DMS 273 (cell line): ENCODE measurements at regions not wholly inside any gene's neighbourhood (a gene's known extent, or its start where the extent isn't known, plus 50 kb on each side); places are given as distances from the start of the nearest gene placed in this dataset.
A peak's percentile ranks its signal among the peaks of the same experiment; 100 is the strongest.
"Not testable (repeated sequence)": the region's sequence is repeated elsewhere in the genome, so short reads cannot be mapped to it uniquely, and the experiment has no call there.

Experiments
- DNase-seq: peaks from one replicate; lab custom pipeline; 2025; ENCODE audit not compliant: unreplicated experiment; lab: John Stamatoyannopoulos, UW

DNA sequence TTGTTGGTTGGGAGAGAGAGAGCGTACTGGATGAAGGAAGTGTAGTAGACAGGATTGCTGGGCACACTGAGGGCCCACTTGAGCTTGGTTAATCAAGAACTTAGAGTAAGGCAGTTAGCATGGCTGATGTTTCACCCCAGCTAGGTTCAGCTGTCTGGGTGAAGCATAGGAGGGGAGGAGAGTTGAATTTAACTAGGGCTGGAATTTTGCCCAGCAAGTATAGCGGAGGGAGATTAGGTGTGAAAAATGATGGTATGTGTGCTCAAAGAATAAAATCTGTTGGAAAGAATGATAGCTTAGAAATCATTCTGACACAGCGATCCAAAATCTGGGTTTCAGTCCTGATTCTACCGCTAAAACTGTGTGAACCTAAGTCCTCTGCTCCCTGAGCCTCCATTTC, 461.5 kb upstream of the PROX1 start:
- DNase-seq, result no peak

- DNase-seq, result peak; percentile 48
Observed at GRCh38 chr1:213530611-213531320, 457.0 kb upstream of the PROX1 start.

DNA sequence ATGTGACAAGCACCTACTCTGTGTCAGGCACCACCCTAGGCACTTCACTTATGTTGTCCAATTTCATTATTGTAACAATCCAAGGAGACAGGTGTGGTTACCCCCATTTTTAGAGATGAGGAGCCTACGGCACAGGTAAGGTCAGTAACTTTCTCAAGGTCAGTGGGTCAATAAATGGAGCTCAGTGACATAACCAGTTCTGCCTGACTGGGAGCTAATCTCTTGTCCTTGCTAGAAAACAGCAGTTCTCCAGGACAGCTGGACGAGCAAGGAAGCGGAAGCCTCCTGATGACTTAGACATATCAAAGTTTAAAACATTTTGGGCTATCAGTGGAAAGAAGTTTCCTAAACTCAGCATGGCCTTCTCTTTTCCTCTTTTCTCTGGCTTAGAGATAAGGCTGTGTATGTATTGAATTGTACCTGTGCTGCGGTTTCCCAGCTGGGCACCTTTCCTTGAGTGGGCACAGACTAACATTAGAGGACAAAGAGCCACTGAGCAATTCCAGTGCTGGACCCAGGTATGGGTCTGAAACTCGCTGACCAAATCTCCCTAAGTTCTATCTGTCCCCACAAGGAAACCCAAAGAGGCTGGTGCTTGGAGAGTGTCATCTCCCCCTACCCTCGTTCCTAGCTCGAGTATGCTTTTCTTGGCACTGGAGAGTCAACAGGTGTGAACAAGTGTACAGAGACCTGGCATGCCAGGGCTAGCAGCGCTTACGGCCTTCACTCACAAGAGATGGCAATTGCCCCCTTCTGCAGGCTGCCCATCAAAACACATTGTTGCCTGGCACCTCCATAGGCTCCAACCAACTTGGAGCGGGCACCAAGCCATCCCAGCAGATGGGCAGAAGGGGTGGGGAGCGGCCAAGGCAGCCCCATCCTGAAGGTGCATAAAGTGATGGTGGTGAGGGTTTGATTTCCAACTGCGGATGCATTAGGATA, 456.1 kb upstream of the PROX1 start:
- DNase-seq, result peak; percentile 66

- DNase-seq, result no peak
Observed at GRCh38 chr1:213533125-213533524, 454.6 kb upstream of the PROX1 start.

DNA sequence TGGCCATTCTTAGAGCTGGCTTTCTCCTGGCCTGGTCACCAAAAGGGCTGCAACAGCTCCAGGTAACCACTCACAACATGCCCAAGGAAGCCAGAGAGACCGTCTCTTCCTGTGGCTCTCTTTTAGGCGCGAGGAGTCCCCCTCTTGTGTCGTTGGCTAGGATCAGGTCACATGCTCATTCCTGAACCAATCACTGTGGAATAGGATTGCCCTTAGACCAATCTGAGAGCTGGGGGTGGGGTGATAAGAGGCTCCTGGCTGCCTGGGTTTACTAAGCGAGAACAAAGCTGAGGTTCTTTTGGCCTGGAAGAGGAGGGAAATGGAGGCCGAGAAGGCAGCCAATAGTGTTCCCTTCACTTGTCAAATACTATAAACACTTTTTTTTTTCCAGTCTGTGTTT, 452.1 kb upstream of the PROX1 start:
- DNase-seq, result no peak

- DNase-seq, result no peak
Observed at GRCh38 chr1:213538251-213538650, 449.5 kb upstream of the PROX1 start.

DNA sequence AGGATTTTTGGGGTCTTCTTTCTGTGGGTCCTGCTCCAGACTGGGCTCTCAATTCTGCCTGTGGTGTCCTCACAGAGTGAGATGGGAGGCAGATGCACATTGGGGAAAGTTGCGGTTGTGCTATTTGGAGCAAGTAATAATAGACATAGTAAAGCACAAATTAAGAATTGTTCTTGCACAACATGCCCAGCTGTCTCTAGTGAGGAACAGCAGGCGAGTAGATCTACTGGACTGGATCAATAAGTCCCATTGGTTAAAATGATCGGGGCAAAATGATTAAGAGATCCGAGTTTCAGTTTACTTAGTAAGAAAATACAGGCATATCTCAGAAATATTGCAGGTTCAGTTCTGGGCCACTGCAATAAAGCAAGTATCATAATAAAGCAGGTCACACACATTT, 448.3 kb upstream of the PROX1 start:
- no peak for DNase-seq

DNA sequence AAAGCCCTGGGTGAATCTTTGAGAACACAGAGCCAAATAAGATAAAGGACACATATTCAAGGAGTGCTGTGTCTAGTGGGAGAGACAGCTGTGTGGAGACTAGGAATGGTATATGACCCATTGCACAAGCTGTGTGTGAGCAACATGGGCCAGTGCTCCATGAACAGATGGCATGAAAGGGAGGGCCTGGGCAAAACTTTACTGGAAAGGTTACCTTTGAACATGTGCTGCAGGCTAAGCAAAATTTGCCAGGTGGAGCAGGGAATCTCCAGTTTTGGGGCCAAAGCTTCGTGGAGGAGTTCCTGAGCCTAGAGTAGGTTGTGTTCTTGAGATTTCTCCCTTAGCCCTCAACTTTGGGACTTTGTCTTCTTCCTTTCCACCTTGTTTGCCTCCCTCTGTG, 446.1 kb upstream of the PROX1 start:
- peak; percentile 71 for DNase-seq

GRCh38 chr1:213545181-213545580, 442.6 kb upstream of the PROX1 start:
- not testable (repeated sequence) for DNase-seq

GRCh38 chr1:213549982-213550381, 437.8 kb upstream of the PROX1 start:
- DNase-seq, result no peak

DNA sequence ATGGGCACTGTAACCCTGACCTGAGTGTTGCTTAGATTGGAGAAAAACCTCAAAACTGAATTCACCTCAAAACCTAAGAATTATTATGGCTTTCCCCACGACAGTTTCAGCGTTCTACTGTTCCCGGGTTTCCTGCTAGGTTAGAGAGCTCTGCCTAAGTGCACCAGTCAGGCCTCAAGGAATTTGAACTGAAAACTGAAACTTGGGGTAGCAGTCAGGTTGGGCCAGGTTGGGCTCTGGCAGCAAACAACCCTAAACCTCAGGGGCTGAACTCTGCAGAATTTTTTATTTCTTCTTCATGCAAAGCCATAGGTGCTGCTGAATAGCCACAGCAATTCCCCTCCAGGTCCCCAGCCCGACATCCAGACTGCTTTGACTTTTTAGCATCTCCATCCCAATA, 437.0 kb upstream of the PROX1 start:
- DNase-seq, result no peak

DNA sequence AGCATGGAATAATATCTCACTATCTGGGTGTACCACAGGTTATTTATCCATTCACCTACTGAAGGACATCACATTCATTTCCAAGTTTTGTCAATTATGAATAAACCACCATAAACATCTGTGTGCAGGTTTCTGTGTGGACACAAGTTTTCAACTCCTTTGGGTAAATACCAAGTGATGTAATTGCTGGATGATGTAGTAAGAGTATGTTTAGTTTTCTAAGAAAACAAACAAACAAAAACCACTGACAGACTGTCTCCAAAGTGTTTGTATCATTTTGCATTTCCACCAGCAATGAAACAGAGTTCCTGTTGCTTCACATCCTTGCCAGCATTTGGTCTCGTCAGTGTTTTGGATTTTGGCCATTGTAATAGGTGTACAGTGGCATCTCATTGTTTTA, 435.7 kb upstream of the PROX1 start:
- no peak for DNase-seq

- DNase-seq, result no peak
Observed at GRCh38 chr1:213560226-213560625, 427.5 kb upstream of the PROX1 start.

GRCh38 chr1:213561870-213562269, 425.9 kb upstream of the PROX1 start:
- no peak for DNase-seq

DNA sequence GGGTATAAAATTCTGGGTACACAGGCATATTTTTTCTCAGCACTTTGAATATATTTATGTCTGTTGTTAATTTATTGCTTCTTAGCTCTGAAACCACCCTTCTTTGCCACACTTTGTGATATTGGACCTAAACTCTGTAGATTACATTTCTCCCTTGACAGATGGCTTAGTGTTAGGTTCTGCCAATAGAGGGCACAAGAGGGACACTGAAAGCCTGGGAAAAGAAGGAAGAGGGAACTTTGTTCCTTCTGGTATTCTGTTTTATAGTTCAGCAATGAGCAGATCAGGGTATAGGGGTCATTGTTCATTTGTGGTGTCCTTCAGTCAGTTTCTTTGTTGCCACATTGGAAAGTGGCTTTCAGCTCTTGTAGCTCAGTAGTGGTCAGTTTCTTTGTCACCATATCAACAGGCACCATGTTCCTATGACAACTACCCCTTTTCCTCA, 423.5 kb upstream of the PROX1 start:
- DNase-seq, result peak; percentile 62

DNA sequence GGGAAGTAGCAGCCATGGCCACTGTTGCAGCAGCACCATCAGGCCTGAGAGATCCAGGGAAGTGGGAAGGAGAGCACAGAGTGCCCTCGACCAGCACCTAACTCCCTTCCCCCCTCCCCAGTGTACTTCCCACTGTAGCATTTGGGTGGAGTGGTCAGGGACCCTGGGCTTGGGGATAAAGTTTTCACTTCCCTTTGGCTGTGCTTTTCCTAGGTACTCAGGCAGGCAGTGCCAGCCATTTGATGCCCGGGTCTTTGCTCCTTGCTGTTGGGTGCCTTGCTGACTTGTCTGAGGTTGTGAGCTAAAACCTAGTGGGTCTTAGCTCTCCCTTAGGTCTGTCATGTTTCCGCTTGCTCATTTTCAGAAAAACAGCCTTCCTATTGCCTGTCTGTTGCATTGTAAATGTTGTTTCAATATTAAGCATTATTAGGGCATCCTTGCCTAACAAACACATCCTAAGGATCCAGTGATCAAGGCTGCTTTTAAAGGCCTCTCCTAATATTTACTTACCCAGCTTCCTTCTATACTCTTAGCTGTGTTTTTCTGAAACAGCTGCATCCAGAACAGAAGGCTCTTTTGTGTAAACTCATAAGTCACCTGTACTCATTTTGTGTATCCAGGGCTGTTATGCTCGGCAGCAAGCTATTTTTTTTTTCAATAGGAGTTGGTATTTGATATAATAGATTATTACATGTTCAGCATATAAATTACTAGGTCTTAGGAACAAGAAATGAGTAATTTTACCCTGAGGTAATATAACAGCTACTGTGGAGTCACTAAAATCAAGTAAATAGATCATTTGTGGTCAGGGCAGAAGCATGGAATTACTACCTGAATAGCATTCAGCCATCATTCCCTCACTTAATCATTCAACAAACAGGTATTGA, 418.6 kb upstream of the PROX1 start:
- DNase-seq, result no peak

DNA sequence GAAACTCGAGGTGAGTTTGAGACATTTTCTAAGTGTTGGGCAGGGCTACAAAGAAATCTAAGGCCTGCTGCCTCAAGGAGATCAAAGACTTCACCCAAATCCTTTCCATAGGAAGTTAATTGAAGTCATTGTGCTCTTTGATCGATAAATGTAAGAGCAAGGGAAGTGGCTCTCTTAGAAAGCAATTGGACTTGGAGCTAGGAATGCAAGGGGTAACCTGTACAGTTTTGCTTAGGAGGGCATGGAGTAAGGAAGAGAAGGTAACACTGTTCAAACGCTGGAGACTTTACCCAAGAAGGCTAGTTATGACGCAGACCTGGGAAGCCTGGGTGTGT, 418.0 kb upstream of the PROX1 start:
- no peak for DNase-seq

DNA sequence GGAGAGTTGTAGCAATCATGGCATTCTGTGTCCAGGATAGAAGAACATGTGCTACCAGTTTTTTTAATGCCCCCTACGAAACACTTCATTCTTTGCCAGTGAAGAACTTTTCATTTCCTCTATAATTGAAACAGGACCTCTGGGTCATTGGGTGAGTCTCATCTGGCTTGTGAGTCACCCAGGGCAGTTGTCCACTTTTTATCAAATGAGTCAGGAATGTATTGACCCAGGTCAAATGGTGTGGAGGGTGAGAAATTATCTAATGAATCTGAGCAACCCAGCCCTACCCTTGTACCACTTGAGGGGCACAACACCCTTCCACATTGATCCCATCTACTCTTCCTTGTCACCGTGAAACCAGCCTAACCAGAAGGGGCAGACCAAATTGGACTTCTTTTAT, 417.3 kb upstream of the PROX1 start:
- no peak for DNase-seq

- no peak for DNase-seq
Observed at GRCh38 chr1:213571419-213571818, 416.4 kb upstream of the PROX1 start.

GRCh38 chr1:213571843-213572242, 415.9 kb upstream of the PROX1 start:
- no peak for DNase-seq

DNA sequence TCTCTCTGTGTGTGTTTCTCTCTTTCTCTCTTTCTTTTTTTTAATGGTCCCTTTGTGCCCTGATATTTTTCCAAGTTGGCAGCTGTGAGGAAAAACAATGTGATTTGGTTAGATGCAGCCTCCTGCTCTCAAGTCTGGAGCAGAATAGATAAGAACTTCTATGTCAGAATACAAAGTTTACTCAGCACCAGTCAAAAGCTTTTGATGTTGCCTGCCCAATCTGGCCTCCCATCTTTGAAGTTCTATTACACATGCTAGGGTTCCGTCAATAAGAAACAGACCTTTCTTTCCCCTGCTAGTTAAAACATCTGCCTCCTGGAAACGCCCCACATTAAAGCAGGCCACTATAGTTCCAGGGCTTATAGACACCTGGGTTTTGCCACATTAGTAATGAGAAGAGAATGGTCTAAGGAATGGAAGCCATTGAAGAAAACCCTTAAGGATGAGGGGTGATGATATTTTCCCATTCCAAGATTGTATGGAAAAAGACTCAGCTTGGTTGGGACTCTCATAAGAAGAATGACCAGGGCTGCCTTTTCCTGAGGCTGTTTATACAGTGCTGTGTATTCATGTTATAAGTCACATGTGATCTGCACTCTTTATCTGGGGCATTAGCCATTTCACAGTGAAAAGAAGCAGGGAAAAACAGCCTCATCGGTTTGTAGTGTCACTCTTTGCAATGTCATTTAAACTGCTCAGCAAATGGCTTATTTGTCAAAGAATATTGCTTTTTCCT, 414.7 kb upstream of the PROX1 start:
- peak; percentile 26 for DNase-seq
